ENCODE measurements at regions not wholly inside any gene's neighbourhood (a gene's known extent, or its start where the extent isn't known, plus 50 kb on each side); places are given as distances from the start of the nearest gene placed in this dataset.

GRCh38 chr13:39803851-39804250 lies 148.4 kb downstream of the COG6 start:
- no peaks in the 10 kb centered on the region for H4K20me1 ChIP-seq (replicated peaks; ENCODE audit: control insufficient read depth, insufficient read depth, low read length)
- no peak overlapping the region for H3K9ac ChIP-seq (ENCODE audit: insufficient read depth in 1 of 2, low read depth in 2 of 2, low read length in 2 of 2)
- ChIA-PET CTCF (ENCODE audit: low intra/inter-chr PET ratio) (no interaction called here), POLR2A (interaction anchor here (0.7 kb wide), 1 partner anchor 10 kb away, joined by 3 read pairs; no protein-coding TSS in a partner anchor)
- no peaks in the 10 kb centered on the region for H3K4me1 ChIP-seq (replicated peaks in 1 of 2; ENCODE audit: control insufficient read depth in 2 of 2, insufficient read depth in 2 of 2, low read length in 2 of 2)
- ATAC-seq (no peak), FAIRE-seq (no peak), DNase-seq (ENCODE audit: extremely low read depth in 1 of 4, low spot score in 3 of 4) (no peak)
- WGBS (ENCODE audit: insufficient coverage, low coverage, missing lambda C conversion rate), result 7% methylated on average over 1 of the region's 1 CpG
- H3K9me3 ChIP-seq (replicated peaks; ENCODE audit: control insufficient read depth, insufficient read depth, low read depth, low read length), result no peaks in the 10 kb centered on the region
- no peak overlapping the region for H3K4me2 ChIP-seq (ENCODE audit: insufficient read depth, low read length)
- intact Hi-C loops (cut with micrococcal nuclease), result no loop called here
- TF ChIP-seq FOXP1 (CRISPR knock-in tag; IDR thresholded peaks at IDR 0.05) (no peak), ZEB2 (IDR thresholded peaks at IDR 0.05) (no peak)
- BruUV-seq (replicated peaks), result no TSS peak
- H3K27me3 ChIP-seq (ENCODE audit: control insufficient read depth in 2 of 2, insufficient read depth in 2 of 2, low read length in 2 of 2), result no peaks in the 10 kb centered on the region
- H3K9me1 ChIP-seq (ENCODE audit: control insufficient read depth, insufficient read depth, low read length), result no peaks in the 10 kb centered on the region
- no peak overlapping the region for H3K27ac ChIP-seq (ENCODE audit: extremely low read depth, low read depth, low read length)
- in situ Hi-C loops (cut with MboI), result no loop called here
- H2AFZ ChIP-seq (ENCODE audit: low read depth, low read length), result no peak overlapping the region
- no peaks in the 10 kb centered on the region for H3K36me3 ChIP-seq (ENCODE audit: control insufficient read depth, insufficient read depth, low read length)
- no peaks in the 10 kb centered on the region for H3K79me2 ChIP-seq (ENCODE audit: control insufficient read depth, insufficient read depth, low read length)
- no peak overlapping the region for H3K4me3 ChIP-seq

- no peak for FAIRE-seq
- H3K27ac ChIP-seq (ENCODE audit: extremely low read depth, low read depth, low read length), result no peak overlapping the region
- no peak overlapping the region for H2AFZ ChIP-seq (ENCODE audit: low read depth, low read length)
- H3K27me3 ChIP-seq (ENCODE audit: control insufficient read depth in 2 of 2, insufficient read depth in 2 of 2, low read length in 2 of 2), result no peaks in the 10 kb centered on the region
- H4K20me1 ChIP-seq (replicated peaks; ENCODE audit: control insufficient read depth, insufficient read depth, low read length), result no peaks in the 10 kb centered on the region
- no peaks in the 10 kb centered on the region for H3K4me1 ChIP-seq (replicated peaks in 1 of 2; ENCODE audit: control insufficient read depth in 2 of 2, insufficient read depth in 2 of 2, low read length in 2 of 2)
- ChIA-PET CTCF (ENCODE audit: low intra/inter-chr PET ratio) (no interaction called here), POLR2A (interaction anchor here (0.6 kb wide), 1 partner anchor 147 kb away, joined by 3 read pairs; no protein-coding TSS in a partner anchor)
- intact Hi-C loops (cut with micrococcal nuclease), result no loop called here
- no peak overlapping the region for H3K4me2 ChIP-seq (ENCODE audit: insufficient read depth, low read length)
- TF ChIP-seq ZNF431 (CRISPR knock-in tag; IDR thresholded peaks at IDR 0.05), result no peak
- no peak for TF ChIP-seq KLF13 (tag; IDR thresholded peaks at IDR 0.05; ENCODE audit: borderline replicate concordance, low read depth)
- no peak for TF ChIP-seq SMARCB1 (IDR thresholded peaks at IDR 0.05; ENCODE audit: insufficient read length, low read depth)
- no peak for TF ChIP-seq ZNF707 (CRISPR knock-in tag; conservative IDR thresholded peaks at IDR 0.05)
- no peak for TF ChIP-seq MED1 (CRISPR knock-in tag; IDR thresholded peaks at IDR 0.05; ENCODE audit: borderline replicate concordance)
- no peak for TF ChIP-seq YY1 (IDR thresholded peaks at IDR 0.05; ENCODE audit: borderline replicate concordance in 1 of 3, control insufficient read depth in 1 of 3, extremely low read depth in 1 of 3, insufficient read depth in 3 of 3, insufficient read length in 1 of 3, insufficient replicate concordance in 2 of 3, low read depth in 1 of 3, low read length in 2 of 3)
- TF ChIP-seq MYC (IDR thresholded peaks at IDR 0.05; ENCODE audit: low read depth, low read length), result no peak
- no peak for TF ChIP-seq MYC (CRISPR knock-in tag; IDR thresholded peaks at IDR 0.05; ENCODE audit: borderline replicate concordance, low read depth)
- TF ChIP-seq CREM (IDR thresholded peaks at IDR 0.05; ENCODE audit: low read depth), result no peak
- no peak for TF ChIP-seq NCOA2 (IDR thresholded peaks at IDR 0.05; ENCODE audit: partially characterized antibody in 2 of 2)
- no peak for TF ChIP-seq ZNF184 (CRISPR knock-in tag; IDR thresholded peaks at IDR 0.05)
- no peak for TF ChIP-seq ZBTB8A (IDR thresholded peaks at IDR 0.05; ENCODE audit: partially characterized antibody)
- no peak for TF ChIP-seq MTF1 (CRISPR knock-in tag; IDR thresholded peaks at IDR 0.05; ENCODE audit: borderline replicate concordance)
- BruUV-seq (replicated peaks), result no TSS peak
- H3K9me3 ChIP-seq (replicated peaks; ENCODE audit: control insufficient read depth, insufficient read depth, low read depth, low read length), result no peaks in the 10 kb centered on the region
- no peaks in the 10 kb centered on the region for H3K36me3 ChIP-seq (ENCODE audit: control insufficient read depth, insufficient read depth, low read length)
- in situ Hi-C loops (cut with MboI), result no loop called here
- 0% methylated on average over 5 of the region's 5 CpGs for WGBS (ENCODE audit: insufficient coverage, low coverage, missing lambda C conversion rate)
- no peak for DNase-seq (ENCODE audit: extremely low read depth in 1 of 4, low spot score in 3 of 4)
- H3K9ac ChIP-seq (ENCODE audit: insufficient read depth in 1 of 2, low read depth in 2 of 2, low read length in 2 of 2), result no peak overlapping the region
- no peaks in the 10 kb centered on the region for H3K79me2 ChIP-seq (ENCODE audit: control insufficient read depth, insufficient read depth, low read length)
- no peak for ATAC-seq
- no peaks in the 10 kb centered on the region for H3K9me1 ChIP-seq (ENCODE audit: control insufficient read depth, insufficient read depth, low read length)
- no peak overlapping the region for H3K4me3 ChIP-seq
Observed at GRCh38 chr13:39804332-39805210, 149.1 kb downstream of the COG6 start.
